GM18858 (cell line): ENCODE measurements at regions not wholly inside any gene's neighbourhood (a gene's known extent, or its start where the extent isn't known, plus 50 kb on each side); places are given as distances from the start of the nearest gene placed in this dataset.
"Not testable (repeated sequence)": the region's sequence is repeated elsewhere in the genome, so short reads cannot be mapped to it uniquely, and the experiment has no call there.

Experiments used
- ATAC-seq: cut with Tn5 transposase; IDR thresholded peaks from one replicate; pipeline ENCODE4 v1.9.1; 2021; ENCODE audit not compliant: unreplicated experiment

GRCh38 chr12:38384816-38385378 is 68.3 kb downstream of the ALG10B start:
- ATAC-seq, result no peak

GRCh38 chr12:38385486-38385885 is 68.9 kb downstream of the ALG10B start:
- ATAC-seq, result no peak

GRCh38 chr12:38386205-38386985 is 69.8 kb downstream of the ALG10B start:
- peak; percentile 58 for ATAC-seq

GRCh38 chr12:38389614-38390013 is 73.0 kb downstream of the ALG10B start:
- ATAC-seq, result no peak

- no peak for ATAC-seq
These were observed 74.4 kb downstream of the ALG10B start for GRCh38 chr12:38391007-38391406.

GRCh38 chr12:38392554-38393144 is 76.1 kb downstream of the ALG10B start:
- no peak for ATAC-seq

- no peak for ATAC-seq
These were observed 83.2 kb downstream of the ALG10B start for GRCh38 chr12:38399711-38400206.

- no peak for ATAC-seq
These were observed 86.2 kb downstream of the ALG10B start for GRCh38 chr12:38402811-38403210.

GRCh38 chr12:38409511-38409910 is 92.9 kb downstream of the ALG10B start:
- ATAC-seq, result no peak

- no peak for ATAC-seq
These were observed 94.9 kb downstream of the ALG10B start for GRCh38 chr12:38411426-38411825.

- no peak for ATAC-seq
These were observed 95.4 kb downstream of the ALG10B start for GRCh38 chr12:38411946-38412345.

- ATAC-seq, result no peak
These were observed 100.5 kb downstream of the ALG10B start for GRCh38 chr12:38417101-38417500.

- ATAC-seq, result no peak
These were observed 107.9 kb downstream of the ALG10B start for GRCh38 chr12:38424436-38424835.

GRCh38 chr12:38427442-38427841 is 110.9 kb downstream of the ALG10B start:
- no peak for ATAC-seq

- ATAC-seq, result no peak
These were observed 115.3 kb downstream of the ALG10B start for GRCh38 chr12:38431921-38432320.

GRCh38 chr12:38441871-38442281 is 125.3 kb downstream of the ALG10B start:
- not testable (repeated sequence) for ATAC-seq

GRCh38 chr12:38445040-38445439 is 128.5 kb downstream of the ALG10B start:
- no peak for ATAC-seq

- no peak for ATAC-seq
These were observed 132.4 kb downstream of the ALG10B start for GRCh38 chr12:38448991-38449390.

GRCh38 chr12:38456537-38457120 is 140.1 kb downstream of the ALG10B start:
- no peak for ATAC-seq

GRCh38 chr12:38465020-38465419 is 148.4 kb downstream of the ALG10B start:
- ATAC-seq, result no peak

GRCh38 chr12:38469715-38470114 is 153.1 kb downstream of the ALG10B start:
- ATAC-seq, result no peak
